ENCODE measurements at regions not wholly inside any gene's neighbourhood (a gene's known extent, or its start where the extent isn't known, plus 50 kb on each side); places are given as distances from the start of the nearest gene placed in this dataset.

- no peak for TF ChIP-seq POLR2AphosphoS5 (IDR thresholded peaks at IDR 0.05; ENCODE audit: insufficient read depth, low read depth, low read length)
- TF ChIP-seq CTCF (IDR thresholded peaks at IDR 0.05; ENCODE audit: extremely low read depth in 1 of 2, insufficient read depth in 1 of 2, low read depth in 1 of 2, low read length in 2 of 2), result no peak
- TF ChIP-seq JUN (IDR thresholded peaks at IDR 0.05; ENCODE audit: borderline replicate concordance, insufficient read depth, insufficient read length, low read depth), result no peak
These were observed 219.4 kb downstream of the HNMT start for GRCh38 chr2:138183705-138184104.

All from endothelial cell of umbilical vein (primary cell).